Erythroblast (primary cell): ENCODE measurements at regions not wholly inside any gene's neighbourhood (a gene's known extent, or its start where the extent isn't known, plus 50 kb on each side); places are given as distances from the start of the nearest gene placed in this dataset.

Experiments used
- GATA1 ChIP-seq: IDR thresholded peaks from 2 replicates; pipeline ENCODE4 v1.6.1; 2011; ENCODE audit warnings: low read depth, mild to moderate bottlenecking, control low read depth, low read length, moderate library complexity
- POLR2A ChIP-seq: IDR thresholded peaks from 2 replicates; pipeline ENCODE4 v1.6.1; 2011; ENCODE audit warnings: mild to moderate bottlenecking, low read length

DNA sequence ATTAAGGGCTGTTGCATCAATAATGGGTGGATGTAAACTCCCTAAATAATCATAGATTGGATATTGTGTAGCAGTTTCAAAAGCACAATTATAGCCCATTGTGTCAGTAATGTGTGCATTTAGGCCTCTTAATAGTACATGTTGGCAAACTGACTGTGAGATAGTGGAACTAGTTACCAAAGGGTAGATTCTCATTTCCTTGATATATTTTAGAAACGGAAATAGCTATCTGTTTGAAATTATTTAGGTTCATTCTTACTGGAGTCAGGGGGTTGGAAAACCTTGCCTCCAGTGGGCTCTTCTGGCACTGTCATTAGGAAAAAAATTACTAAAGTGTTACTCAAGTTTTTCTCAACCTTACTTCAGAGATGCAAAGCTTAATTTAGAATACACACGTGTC lies 1074.9 kb downstream of the PCDH17 start:
- TF ChIP-seq POLR2A (no peak), GATA1 (no peak)
